Esophagus muscularis mucosa (tissue), 4 donors: ENCODE measurements at regions not wholly inside any gene's neighbourhood (a gene's known extent, or its start where the extent isn't known, plus 50 kb on each side); places are given as distances from the start of the nearest gene placed in this dataset.

Source experiments
- DNase-seq: peaks from one replicate; pipeline ENCODE4 v3.0.0-alpha.2; 2017; ENCODE audit errors: extremely low spot score
- H3K27ac ChIP-seq, 4 donors: fragments of 200-600 bp; sonication (generic); replicated peaks in 1 of 4; 1 replicate in 3 of 4; 2 replicates in 1 of 4; pipeline ENCODE4 v1.5.1; 2016 to 2019; ENCODE audit warnings: mild to moderate bottlenecking in 1 of 4
- H3K27me3 ChIP-seq, 4 donors: fragments of 200-600 bp; sonication (generic); one replicate each; pipeline versions ENCODE4 v1.5.1 to v1.6.0; 2016 to 2019
- H3K36me3 ChIP-seq, 4 donors: fragments of 200-600 bp; sonication (generic); one replicate each; pipeline ENCODE4 v1.5.1; 2016 to 2019
- H3K4me1 ChIP-seq, 4 donors: fragments of 200-600 bp; sonication (generic); one replicate each; pipeline ENCODE4 v1.5.1; 2016 to 2019
- H3K4me3 ChIP-seq, 4 donors: fragments of 200-600 bp; sonication (generic); 1 replicate in 2 of 4; 2 replicates in 2 of 4; pipeline ENCODE4 v1.5.1; 2016 to 2019; ENCODE audit warnings: mild to moderate bottlenecking in 4 of 4, moderate library complexity in 1 of 4
- H3K9me3 ChIP-seq, 4 donors: fragments of 200-600 bp; sonication (generic); 1 replicate in 3 of 4; 2 replicates in 1 of 4; pipeline ENCODE4 v1.5.1; 2016 to 2019
- CTCF ChIP-seq, 3 experiments: fragments of 200-600 bp in 2 of 3; fragments of 450-650 bp in 1 of 3; sonication (generic) in 2 of 3; IDR thresholded peaks; one replicate each; pipeline ENCODE4 v1.5.1; 2017 to 2019; ENCODE audit warnings: antibody characterized with exemption in 3 of 3, mild to moderate bottlenecking in 2 of 3, moderate library complexity in 1 of 3
- EP300 ChIP-seq: sonication (generic); formaldehyde crosslinking; IDR thresholded peaks from one replicate; pipeline ENCODE4 v1.6.1; 2017; ENCODE audit warnings: antibody characterized with exemption
- POLR2A ChIP-seq: fragments of 450-650 bp; IDR thresholded peaks from one replicate; pipeline ENCODE4 v1.6.1; 2017; ENCODE audit warnings: antibody characterized with exemption, moderate library complexity, mild to moderate bottlenecking, low read depth
- POLR2AphosphoS5 ChIP-seq, 2 donors: sonication (generic); formaldehyde crosslinking; IDR thresholded peaks; one replicate each; pipeline ENCODE4 v1.6.1; 2017; ENCODE audit warnings: antibody characterized with exemption in 2 of 2
- WGBS: methylation state at CpG from one replicate; pipeline ENCODE4 v1.1.5; 2018; 5-methylcytosine and 5-hydroxymethylcytosine counted together
- intact Hi-C: fragments of 100-400 bp; cut with DNase I; formaldehyde crosslinking; loops from one replicate; pipeline ENCODE4 v1.15.1; 2023

- H3K36me3 ChIP-seq = no peaks in the 10 kb centered on the region
- WGBS = 72% methylated on average over 6 of the region's 6 CpGs
- intact Hi-C loops = no loop called here
- H3K9me3 ChIP-seq = no peaks in the 10 kb centered on the region
- H3K27ac ChIP-seq = no peak overlapping the region
- peaks cover 0 to under 1% (median 0%) of the 10 kb centered on the region in 4 donors for H3K27me3 ChIP-seq
- no peak for DNase-seq
- H3K4me1 ChIP-seq = peaks cover 1 to 3% (median 2%) of the 10 kb centered on the region in 4 donors
- TF ChIP-seq EP300 (no peak), POLR2A (no peak), CTCF (IDR thresholded peaks at IDR 0.05) (no peak), POLR2AphosphoS5 (IDR thresholded peaks at IDR 0.05) (no peak)
- H3K4me3 ChIP-seq = no peak overlapping the region
These were observed 74.7 kb upstream of the NKD1 start for GRCh38 chr16:50473356-50473945.

GRCh38 chr16:50472472-50472871, 75.7 kb upstream of the NKD1 start:
- Histone ChIP-seq H3K27me3 (peaks cover 0 to 11% (median 0%) of the 10 kb centered on the region in 4 donors), H3K27ac (no peak overlapping the region), H3K9me3 (no peaks in the 10 kb centered on the region), H3K36me3 (no peaks in the 10 kb centered on the region), H3K4me1 (peaks cover 7 to 13% (median 12%) of the 10 kb centered on the region in 4 donors), H3K4me3 (no peak overlapping the region)
- intact Hi-C loops = no loop called here
- WGBS = 100% methylated on average over 1 of the region's 1 CpG
- no peak for DNase-seq
- TF ChIP-seq EP300 = no peak
- no peak for TF ChIP-seq CTCF (IDR thresholded peaks at IDR 0.05)
- no peak for TF ChIP-seq POLR2AphosphoS5 (IDR thresholded peaks at IDR 0.05)
- TF ChIP-seq POLR2A = no peak

- intact Hi-C loops = no loop called here
- Histone ChIP-seq H3K4me3 (no peak overlapping the region), H3K36me3 (no peaks in the 10 kb centered on the region), H3K4me1 (peaks cover 7 to 14% (median 12%) of the 10 kb centered on the region in 4 donors), H3K27ac (no peak overlapping the region), H3K27me3 (peaks cover 0 to 17% (median 0%) of the 10 kb centered on the region in 4 donors), H3K9me3 (no peaks in the 10 kb centered on the region)
- no peak for TF ChIP-seq POLR2A
- no peak for TF ChIP-seq POLR2AphosphoS5 (IDR thresholded peaks at IDR 0.05)
- TF ChIP-seq EP300 = no peak
- TF ChIP-seq CTCF (IDR thresholded peaks at IDR 0.05) = no peak
- 65% methylated on average over 3 of the region's 3 CpGs for whole genome bisulfite sequencing
- no peak for DNase-seq
These were observed 77.5 kb upstream of the NKD1 start for GRCh38 chr16:50470687-50471086.

GRCh38 chr16:50469744-50470321, 78.4 kb upstream of the NKD1 start:
- TF ChIP-seq POLR2A = no peak
- no peak for TF ChIP-seq EP300
- no peak for TF ChIP-seq CTCF (IDR thresholded peaks at IDR 0.05)
- no peak for TF ChIP-seq POLR2AphosphoS5 (IDR thresholded peaks at IDR 0.05)
- no peak overlapping the region for H3K27ac ChIP-seq
- peaks cover 0 to 19% (median 0%) of the 10 kb centered on the region in 4 donors for H3K27me3 ChIP-seq
- no peaks in the 10 kb centered on the region for H3K36me3 ChIP-seq
- WGBS = 72% methylated on average over 17 of the region's 18 CpGs
- no peak for DNase-seq
- H3K4me1 ChIP-seq = peaks cover 7 to 14% (median 12%) of the 10 kb centered on the region in 4 donors
- no peaks in the 10 kb centered on the region for H3K9me3 ChIP-seq
- no peak overlapping the region for H3K4me3 ChIP-seq
- intact Hi-C loops = no loop called here
